T-helper 1 cell treated with Interleukin-12 subunit alpha and Interleukin-12 subunit beta and Interleukin-4 antibody, amounts not matched to agents 30 ng/mL and 1 ng/mL, for 36 hours (primary cell): ENCODE measurements at regions not wholly inside any gene's neighbourhood (a gene's known extent, or its start where the extent isn't known, plus 50 kb on each side); places are given as distances from the start of the nearest gene placed in this dataset.
"Not testable (repeated sequence)": the region's sequence is repeated elsewhere in the genome, so short reads cannot be mapped to it uniquely, and the experiment has no call there.

Source experiments
- intact Hi-C: fragments of 100-400 bp; cut with micrococcal nuclease; formaldehyde crosslinking; loops from one replicate; pipeline ENCODE4 v1.15.1; 2024

- intact Hi-C loops, result no loop called here
Measured at GRCh38 chr17:73914536-73915274, 270.5 kb upstream of the SDK2 start.

- intact Hi-C loops, result not testable (repeated sequence)
Measured at GRCh38 chr17:73919033-73919432, 274.8 kb upstream of the SDK2 start.

- intact Hi-C loops, result no loop called here
Measured at GRCh38 chr17:73921306-73921705, 277.1 kb upstream of the SDK2 start.

- intact Hi-C loops, result no loop called here
Measured at GRCh38 chr17:73924114-73924908, 279.2 kb upstream of the RPL38 start.

GRCh38 chr17:73924909-73925186 is 278.6 kb upstream of the RPL38 start:
- intact Hi-C loops, result no loop called here

- intact Hi-C loops, result no loop called here
Measured at GRCh38 chr17:73929860-73930430, 273.5 kb upstream of the RPL38 start.

- intact Hi-C loops, result no loop called here
Measured at GRCh38 chr17:73932216-73932749, 271.2 kb upstream of the RPL38 start.

GRCh38 chr17:73933164-73933766 is 270.2 kb upstream of the RPL38 start:
- intact Hi-C loops, result no loop called here

GRCh38 chr17:73933871-73934270 is 269.6 kb upstream of the RPL38 start:
- intact Hi-C loops, result no loop called here

GRCh38 chr17:73934696-73935095 is 268.8 kb upstream of the RPL38 start:
- intact Hi-C loops, result no loop called here

GRCh38 chr17:73936908-73937627 is 266.4 kb upstream of the RPL38 start:
- intact Hi-C loops, result no loop called here

GRCh38 chr17:73938706-73939105 is 264.8 kb upstream of the RPL38 start:
- intact Hi-C loops, result no loop called here

GRCh38 chr17:73939806-73940205 is 263.7 kb upstream of the RPL38 start:
- intact Hi-C loops, result no loop called here

GRCh38 chr17:73940511-73940910 is 263.0 kb upstream of the RPL38 start:
- intact Hi-C loops, result no loop called here

- intact Hi-C loops, result no loop called here
Measured at GRCh38 chr17:73941919-73942530, 261.5 kb upstream of the RPL38 start.

GRCh38 chr17:73942703-73943415 is 260.6 kb upstream of the RPL38 start:
- intact Hi-C loops, result no loop called here

GRCh38 chr17:73943416-73944110 is 259.9 kb upstream of the RPL38 start:
- intact Hi-C loops, result no loop called here

GRCh38 chr17:73944366-73944765 is 259.1 kb upstream of the RPL38 start:
- intact Hi-C loops, result no loop called here

- intact Hi-C loops, result no loop called here
Measured at GRCh38 chr17:73947281-73947965, 256.1 kb upstream of the RPL38 start.
